Glomerular endothelial cell (primary cell): ENCODE measurements at regions not wholly inside any gene's neighbourhood (a gene's known extent, or its start where the extent isn't known, plus 50 kb on each side); places are given as distances from the start of the nearest gene placed in this dataset.

Experiments used
- DNase-seq: peaks from one replicate; pipeline ENCODE4 v3.0.0-alpha.2; 2011; ENCODE audit warnings: low read depth, low spot score; ENCODE audit errors: extremely low read depth

DNA sequence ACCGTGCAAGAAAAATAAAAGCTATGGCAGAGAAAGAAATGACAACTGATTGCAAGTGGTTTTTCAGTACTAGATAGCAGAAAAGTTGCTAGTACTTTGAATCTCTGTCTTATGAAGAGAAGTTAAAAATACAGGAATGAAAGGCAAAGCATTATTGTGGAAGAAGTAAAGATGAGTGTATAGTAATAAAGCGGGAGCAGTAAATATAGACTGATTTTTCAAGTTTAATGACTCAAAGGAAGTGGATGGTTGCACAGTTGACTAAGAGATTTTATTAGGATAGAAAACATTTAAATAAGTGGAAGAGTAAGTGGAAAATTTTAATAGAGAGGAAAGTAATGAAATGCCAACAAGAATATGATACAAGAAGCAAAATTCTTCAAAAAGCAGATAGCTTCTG lies 1076.1 kb upstream of the CADM2 start:
- no peak for DNase-seq

DNA sequence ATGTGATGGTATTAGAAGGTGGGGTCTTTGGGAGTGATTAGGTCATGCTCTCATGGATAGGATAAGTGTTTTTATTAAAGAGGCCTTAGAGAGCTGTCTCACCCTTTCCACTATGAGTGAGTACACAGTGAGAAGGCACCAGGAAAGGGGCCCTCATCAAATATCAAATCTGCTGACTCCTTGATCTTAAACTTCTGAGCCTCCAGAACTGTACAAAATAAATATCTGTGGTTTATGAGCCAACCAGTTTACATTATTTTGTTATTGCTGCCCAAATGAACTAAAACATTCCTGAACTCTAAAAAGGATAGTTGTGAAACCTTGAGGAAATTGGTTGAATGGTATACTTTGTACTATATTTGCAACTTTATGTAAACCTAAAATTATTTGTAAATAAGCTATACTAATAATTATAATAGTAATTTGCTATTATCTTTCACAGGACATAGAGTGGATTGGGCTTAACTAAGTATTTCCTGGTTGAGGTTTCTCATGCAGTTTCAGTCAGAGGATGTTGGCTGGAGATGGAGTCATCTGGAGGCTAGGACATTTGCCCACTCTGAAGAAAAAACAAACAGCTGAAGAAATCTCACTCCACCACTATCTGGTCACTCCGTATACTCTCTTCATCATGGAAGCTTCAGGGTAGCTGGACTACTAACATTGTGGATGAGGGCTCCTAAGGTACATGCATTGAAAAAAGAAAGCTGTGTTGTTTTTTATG lies 1068.6 kb upstream of the CADM2 start:
- no peak for DNase-seq

GRCh38 chr3:83890763-83891135 lies 1068.0 kb upstream of the CADM2 start:
- DNase-seq: no peak

DNA sequence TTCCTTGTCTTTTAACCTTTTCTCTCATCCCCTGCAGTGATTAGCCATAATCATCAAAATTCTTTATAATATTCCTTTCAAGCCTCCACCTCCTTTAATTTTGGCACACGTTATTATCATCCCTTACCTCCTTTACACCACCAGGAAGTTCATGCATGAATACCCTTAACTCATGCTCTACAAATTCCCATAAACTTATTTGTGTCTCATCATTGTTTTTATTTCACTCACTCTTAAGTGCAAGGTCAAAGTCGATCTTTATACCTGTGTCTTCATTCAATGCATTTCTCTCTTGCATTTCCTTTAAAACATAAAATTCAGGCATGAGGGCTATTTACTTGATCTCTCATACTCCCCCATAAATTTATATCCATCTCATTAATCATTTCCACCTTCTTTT lies 1064.6 kb upstream of the CADM2 start:
- DNase-seq: no peak

- DNase-seq: no peak
Observed at GRCh38 chr3:83895892-83896291, 1062.9 kb upstream of the CADM2 start.

- no peak for DNase-seq
Observed at GRCh38 chr3:83902787-83903533, 1055.8 kb upstream of the CADM2 start.

DNA sequence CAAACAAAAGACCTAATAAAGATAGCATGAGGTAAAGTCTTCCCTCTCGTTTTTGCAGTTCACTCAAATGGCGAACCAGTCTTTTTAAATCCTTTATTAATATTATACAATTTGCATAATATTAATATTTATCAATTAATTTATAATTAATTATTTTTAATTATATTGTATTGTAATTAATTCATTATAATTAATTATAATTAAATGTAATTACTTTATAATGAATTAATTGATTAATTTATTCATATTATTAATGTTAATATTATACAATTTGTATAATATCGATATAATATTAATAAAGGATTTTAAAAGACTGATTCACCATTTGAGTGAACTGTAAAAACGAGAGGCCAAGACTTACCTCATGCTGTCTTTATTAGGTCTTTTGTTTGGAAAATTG lies 1045.4 kb upstream of the CADM2 start:
- no peak for DNase-seq

DNA sequence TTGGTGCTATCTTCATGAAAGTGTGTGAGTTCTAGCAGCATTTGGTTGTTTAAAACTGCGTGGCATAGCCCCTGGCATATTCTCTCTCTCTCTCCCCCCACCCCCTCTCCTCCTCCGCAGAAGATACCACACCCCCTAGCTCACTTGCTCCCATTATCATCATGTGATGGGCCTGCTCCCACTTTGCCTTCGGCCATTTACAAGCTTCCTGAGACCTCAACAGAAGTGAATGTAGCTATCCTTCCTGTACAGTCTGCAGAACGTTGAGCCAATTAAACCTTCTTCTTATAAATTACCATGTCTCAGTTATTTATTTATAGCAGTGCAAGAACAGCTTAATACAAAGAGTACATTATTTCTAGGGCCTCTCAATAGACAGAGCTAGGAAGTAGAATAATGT lies 1032.5 kb upstream of the CADM2 start:
- DNase-seq: no peak

DNA sequence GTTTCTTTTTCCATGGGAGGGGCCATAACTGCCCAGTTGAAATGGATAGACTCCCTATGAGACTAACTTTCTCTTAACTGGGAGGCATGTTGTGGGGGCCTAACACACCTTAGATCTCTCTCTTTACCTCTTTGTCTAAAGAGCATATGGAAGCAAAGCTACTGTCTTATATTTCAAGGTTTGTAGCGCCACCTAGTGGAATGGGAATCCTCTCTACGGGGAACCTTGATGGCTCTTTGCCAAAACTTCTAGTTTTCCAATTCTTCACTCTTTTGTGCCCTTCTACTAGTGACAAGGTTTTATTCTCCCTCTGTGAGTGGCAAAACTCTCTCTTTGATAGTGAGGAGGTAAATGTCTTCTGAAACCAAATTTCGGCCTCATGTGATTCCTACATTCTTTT lies 1030.4 kb upstream of the CADM2 start:
- DNase-seq: no peak

DNA sequence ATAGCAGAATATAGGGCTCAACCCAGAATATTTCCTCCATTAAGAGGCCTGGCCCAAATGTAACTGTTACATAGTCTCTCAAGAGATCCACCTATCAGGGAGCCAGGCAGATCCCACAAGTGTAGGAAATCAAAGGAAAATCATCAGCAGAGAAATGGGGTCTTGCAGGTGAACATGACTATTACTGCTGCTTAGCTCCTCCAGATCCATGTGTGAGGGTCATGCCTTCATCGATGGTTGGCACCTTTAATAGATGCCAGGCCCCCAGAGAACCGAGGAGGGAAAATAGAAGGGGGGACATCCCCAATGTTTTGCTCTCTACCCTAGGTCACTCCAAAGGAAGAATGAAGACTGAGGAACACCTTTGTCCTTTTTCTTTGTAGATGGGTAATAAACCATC lies 1029.9 kb upstream of the CADM2 start:
- DNase-seq: no peak

GRCh38 chr3:83934192-83935021 lies 1024.4 kb upstream of the CADM2 start:
- no peak for DNase-seq

- DNase-seq: no peak
Observed at GRCh38 chr3:83938491-83938890, 1020.3 kb upstream of the CADM2 start.

DNA sequence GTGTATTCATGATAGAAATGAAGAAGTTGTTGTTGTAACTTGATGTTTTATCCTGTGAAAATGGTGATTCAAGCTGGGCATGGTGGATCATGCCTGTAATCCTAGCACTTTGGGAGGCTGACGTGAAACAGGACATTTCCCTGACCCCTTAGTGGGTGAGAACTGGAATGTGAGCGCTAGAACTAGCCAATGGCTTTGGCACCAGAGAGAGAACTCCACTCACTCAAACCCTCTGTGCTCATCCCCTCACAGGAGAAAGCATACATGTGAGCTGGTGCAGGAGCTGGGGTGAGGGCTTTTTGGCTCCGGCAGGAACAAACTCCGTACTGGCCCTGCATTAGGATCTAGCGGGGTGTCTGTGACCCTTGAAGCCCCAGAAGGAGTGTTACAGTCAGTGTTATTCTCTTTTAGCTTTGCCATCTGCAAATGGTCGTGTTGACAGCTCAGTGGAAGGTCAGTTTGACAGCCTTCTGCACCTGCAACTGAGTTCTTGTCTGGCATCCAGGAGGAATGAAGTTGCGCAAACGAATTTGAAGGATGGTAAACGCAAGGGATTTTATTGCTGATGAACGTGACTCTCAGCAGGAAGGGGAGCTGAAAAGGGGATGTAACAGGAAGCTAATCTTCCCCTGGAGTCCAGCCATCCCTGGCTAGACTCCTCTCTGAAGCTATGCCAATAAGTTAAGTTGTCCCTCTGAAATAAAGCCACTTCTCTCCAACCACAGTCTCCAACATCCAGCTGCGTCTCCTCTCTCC lies 1016.6 kb upstream of the CADM2 start:
- DNase-seq: no peak

DNA sequence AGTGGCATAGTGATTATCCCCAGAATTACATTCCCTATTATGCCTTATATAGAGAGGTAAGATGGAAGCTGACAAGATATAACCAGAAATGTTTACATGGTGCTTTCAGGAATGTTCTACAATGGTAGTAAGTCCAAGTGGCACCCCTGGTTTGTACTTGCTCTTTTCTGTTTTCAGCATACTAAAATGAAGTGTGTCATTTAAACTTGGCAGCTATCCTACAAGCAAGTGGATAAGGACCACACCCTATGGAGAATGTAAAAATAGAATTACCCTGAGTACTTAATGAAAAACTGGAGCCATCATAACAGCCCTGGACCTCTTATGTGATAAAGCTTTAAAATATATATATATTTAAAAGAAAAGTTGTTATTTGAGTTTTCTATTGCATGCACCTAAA lies 1012.7 kb upstream of the CADM2 start:
- DNase-seq: no peak

DNA sequence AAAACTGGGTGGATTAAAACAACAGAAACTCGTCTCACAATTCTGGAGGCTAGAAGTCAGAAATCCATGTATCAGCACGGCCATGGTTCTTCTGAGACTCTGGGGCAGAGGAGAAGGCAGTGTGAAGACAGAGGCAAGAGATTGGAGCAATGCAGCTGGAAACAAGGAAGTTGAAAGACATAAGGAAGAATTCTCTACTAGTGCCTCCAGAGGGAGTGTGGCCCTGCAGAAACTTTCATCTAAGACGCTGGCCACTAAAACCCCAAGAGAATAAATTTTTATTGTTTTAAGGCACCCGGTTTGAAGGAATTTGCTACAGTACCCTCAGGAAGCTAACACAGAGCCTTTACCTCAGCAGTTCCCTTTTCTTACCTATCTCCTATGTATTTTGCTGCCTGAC lies 1012.2 kb upstream of the CADM2 start:
- DNase-seq: no peak

- DNase-seq: no peak
Observed at GRCh38 chr3:83948771-83949170, 1010.0 kb upstream of the CADM2 start.

GRCh38 chr3:83953417-83954089 lies 1005.2 kb upstream of the CADM2 start:
- no peak for DNase-seq

GRCh38 chr3:83956431-83956830 lies 1002.4 kb upstream of the CADM2 start:
- no peak for DNase-seq

- DNase-seq: no peak
Observed at GRCh38 chr3:83968356-83968755, 990.4 kb upstream of the CADM2 start.

DNA sequence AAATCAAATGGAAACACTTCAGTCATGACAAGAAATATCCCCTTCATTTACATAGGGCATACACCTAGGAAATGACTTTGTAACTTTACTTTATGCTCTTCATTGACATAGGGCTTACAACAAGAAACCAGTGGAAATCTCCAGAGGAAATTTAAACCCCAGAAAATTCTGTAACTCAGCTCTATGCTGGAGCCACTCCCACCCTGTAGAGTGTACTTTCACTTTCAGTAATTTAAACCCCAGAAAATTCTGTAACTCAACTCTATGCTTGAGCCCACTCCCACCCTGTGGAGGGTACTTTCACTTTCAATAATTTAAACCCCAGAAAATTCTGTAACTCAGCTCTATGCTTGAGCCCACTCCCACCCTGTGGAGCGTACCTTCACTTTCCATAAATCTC lies 987.1 kb upstream of the CADM2 start:
- no peak for DNase-seq
